Pons (tissue), 1 donor: ENCODE measurements at regions not wholly inside any gene's neighbourhood (a gene's known extent, or its start where the extent isn't known, plus 50 kb on each side); places are given as distances from the start of the nearest gene placed in this dataset.
A peak's percentile ranks its signal among the peaks of the same experiment; 100 is the strongest.

Experiments used
- DNase-seq: peaks from one replicate; pipeline ENCODE4 v3.0.0-alpha.2; 2016; ENCODE audit warnings: low spot score

- DNase-seq: no peak
These were observed 169.1 kb downstream of the GUCY2F start for GRCh38 chrX:109312757-109313156.

DNA sequence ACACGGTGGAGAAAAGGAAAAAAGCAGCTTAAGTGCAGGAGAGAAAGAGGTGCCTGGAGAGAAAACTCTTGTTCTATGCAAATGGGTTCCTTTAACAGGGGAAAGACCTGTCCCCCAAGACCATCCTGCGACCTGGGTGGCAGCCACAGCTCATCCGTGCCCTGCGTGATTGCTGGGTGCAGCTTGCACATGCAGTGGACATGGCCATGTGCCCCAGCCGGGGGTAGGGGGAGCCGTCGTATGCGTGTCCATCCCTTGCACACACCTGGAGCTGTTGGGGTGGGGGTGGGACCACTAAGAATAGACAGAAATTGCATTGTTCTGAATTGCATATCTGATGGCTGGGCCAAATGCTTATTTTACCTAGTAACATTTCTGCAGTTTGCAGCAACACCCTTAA is 171.9 kb downstream of the GUCY2F start:
- DNase-seq: no peak

- no peak for DNase-seq
These were observed 180.7 kb downstream of the GUCY2F start for GRCh38 chrX:109301177-109301576.

- DNase-seq: no peak
These were observed 181.5 kb downstream of the GUCY2F start for GRCh38 chrX:109300415-109300814.

DNA sequence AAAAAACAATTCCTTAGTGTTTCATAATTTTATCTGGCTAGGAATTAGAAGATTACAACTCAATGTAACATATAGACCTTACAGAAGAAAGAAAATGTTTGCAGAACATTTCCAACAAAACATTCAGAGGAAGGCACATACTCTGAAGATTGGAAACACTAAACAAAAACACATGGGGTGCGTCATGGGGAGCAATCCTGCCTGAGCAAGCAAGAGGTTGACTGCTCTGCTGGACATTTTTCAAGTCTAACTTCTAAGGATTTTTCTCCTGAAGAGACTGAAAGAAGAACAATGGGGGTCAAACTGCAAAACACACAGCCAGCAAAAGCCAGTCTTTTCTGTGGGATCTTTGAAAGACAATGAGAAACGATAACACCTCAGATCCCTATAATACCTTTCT is 182.8 kb downstream of the GUCY2F start:
- DNase-seq: no peak

DNA sequence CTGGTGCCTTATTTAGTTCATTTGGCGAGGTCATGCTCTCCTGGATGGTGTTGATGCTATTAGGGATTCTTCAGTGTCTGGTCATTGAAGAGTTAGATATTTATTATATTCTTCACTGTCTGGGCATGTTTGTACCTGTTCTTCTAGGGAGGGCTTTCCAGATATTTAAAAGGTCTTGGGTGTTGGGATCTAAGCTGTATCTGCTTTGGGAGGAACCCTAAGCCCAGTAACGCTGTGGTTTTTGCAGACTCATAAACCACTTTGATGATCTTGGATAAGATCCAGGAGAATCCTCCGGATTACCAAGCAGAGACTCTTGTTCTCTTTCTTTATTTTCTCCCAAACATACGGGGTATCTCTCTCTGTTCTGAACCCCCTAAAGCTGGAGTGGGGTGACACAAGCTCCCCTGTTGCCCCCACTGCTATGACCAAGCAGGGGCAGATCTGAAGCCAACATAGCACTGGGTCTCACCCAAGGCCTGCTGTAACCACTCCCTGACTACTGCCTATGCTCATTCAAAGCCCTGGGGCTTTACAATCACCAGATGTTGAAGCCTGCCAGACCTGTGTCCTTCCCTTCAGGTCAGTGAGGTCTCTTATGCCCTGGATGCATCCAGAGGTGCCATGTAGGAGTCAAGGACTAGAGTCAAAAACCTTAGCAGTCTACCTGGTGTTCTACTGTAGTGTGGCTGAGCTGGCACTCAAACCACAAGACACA is 187.6 kb downstream of the GUCY2F start:
- no peak for DNase-seq

DNA sequence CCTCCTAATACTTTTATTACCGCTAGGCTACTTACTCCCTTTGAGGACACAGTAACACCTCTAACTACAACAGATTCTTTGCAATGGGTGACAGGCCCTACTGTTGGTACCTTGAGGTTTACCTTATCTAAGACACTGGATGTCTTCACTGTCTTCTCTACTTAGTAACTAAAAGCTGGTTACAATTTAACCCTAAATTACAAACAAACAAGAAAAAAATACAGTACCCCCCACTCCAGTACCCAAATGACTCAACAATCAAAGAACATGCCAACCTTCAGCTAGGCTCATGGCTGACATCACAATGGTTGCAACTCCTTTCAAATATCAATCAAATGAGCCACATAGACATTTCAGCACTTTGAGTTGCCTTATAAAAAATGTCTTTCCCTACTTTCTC is 198.0 kb downstream of the GUCY2F start:
- no peak for DNase-seq

- peak; percentile 1 for DNase-seq
These were observed 200.2 kb downstream of the GUCY2F start for GRCh38 chrX:109281483-109282275.

DNA sequence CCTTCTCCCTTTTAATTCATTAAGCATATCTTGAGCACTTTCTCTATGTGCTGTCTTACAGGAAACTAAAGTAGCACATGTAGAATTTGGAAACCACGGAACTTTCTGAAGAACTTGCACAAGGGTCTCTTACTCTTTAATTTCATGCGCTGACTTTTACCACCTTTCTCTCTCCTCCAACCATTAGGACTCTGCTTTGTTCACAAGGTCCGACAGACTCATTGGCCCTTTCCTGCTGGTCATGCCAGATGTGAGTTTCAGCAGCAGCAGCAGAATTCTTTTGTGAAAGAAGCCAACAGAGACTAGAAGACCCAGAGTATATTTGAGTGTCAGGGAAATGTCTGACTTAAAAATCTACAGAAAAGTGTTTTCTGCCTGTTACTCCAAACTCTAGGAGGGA is 207.1 kb downstream of the GUCY2F start:
- no peak for DNase-seq

DNA sequence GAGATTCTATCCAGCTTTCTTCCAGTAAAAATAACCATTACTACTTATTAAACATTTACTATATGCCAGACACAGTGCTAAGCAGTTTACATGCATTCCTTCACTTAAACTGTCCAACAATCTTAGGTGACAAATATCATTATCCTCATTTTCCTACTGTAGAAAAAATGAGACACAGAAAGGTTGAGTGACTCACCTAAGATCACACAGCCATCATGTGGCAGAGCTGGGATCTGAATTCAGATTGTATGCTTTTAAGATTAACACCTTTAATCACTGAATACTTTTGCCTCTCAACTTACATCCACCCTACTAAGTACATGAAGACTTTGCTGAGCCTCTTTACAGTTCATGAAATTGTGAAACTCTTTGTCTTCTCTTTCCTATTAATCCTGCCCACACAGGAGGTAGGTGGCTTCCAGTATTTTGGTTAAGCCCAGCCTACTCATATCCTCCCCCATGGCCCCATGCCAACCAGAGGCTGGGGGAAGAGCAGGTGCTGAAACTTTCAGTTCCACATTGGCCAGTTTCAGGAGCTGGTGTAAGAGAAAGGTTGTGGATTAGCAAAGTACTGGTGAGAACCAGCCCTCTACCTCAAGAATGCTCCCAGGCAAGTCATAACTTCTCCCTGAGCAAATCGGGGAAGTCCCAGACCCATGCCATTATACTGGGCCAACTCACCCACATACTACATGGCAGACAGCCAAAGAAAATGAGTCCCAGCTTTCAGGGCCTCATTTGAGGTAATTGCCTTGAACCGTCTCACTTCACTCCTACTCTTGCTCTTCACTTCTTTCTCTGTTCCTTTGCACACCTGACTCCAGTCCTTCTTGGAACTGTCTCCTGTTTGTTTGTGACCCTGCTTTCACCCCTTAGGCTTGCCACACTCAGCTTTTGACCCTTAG is 211.1 kb downstream of the GUCY2F start:
- DNase-seq: no peak

- DNase-seq: no peak
These were observed 213.5 kb downstream of the GUCY2F start for GRCh38 chrX:109268340-109268739.

GRCh38 chrX:109266034-109266433 is 215.9 kb downstream of the GUCY2F start:
- DNase-seq: no peak

GRCh38 chrX:109264878-109265277 is 217.0 kb downstream of the GUCY2F start:
- no peak for DNase-seq

GRCh38 chrX:109261279-109261678 is 220.6 kb downstream of the GUCY2F start:
- no peak for DNase-seq

- DNase-seq: no peak
These were observed 229.1 kb downstream of the GUCY2F start for GRCh38 chrX:109252789-109253188.

DNA sequence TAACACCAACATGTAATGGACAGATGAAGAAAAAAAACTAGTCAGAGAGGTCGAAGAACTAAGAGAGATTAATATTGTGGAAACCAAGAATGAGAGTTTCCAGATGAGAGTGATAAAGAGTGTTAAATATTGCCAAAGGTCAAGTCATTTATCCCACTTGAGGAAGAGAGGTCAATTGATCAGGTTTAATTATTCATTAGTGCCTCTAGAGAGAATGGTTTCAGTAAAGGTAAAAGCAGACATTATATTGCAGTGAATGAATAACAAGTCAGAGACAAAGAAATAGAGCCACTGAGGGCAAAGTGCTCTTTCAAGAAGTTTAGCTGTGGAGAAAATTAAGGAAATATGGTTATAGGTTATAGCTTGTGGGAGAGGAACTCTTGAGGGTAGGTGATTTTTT is 263.1 kb downstream of the GUCY2F start:
- DNase-seq: no peak

DNA sequence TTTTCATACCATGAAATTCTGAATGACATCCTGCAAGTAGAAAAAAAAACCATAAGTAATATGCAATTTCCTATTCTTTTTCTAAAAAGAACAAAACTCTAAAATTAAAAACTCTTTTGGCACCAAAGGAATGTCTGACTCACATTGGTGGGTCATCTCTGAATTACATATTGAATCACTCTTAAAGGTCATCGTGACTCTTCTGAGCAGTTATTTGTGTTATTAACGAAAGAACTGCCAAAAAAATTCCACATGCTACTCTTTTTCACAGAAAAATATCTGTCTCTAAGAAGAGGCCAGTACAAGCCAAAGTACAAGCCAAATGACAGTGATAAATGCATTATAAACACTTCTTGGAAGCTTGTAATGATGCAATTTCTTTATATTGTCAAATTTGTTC is 282.2 kb downstream of the GUCY2F start:
- no peak for DNase-seq

GRCh38 chrX:109190542-109190941 is 291.3 kb downstream of the GUCY2F start:
- no peak for DNase-seq

- DNase-seq: no peak
These were observed 294.3 kb downstream of the GUCY2F start for GRCh38 chrX:109187473-109188168.

DNA sequence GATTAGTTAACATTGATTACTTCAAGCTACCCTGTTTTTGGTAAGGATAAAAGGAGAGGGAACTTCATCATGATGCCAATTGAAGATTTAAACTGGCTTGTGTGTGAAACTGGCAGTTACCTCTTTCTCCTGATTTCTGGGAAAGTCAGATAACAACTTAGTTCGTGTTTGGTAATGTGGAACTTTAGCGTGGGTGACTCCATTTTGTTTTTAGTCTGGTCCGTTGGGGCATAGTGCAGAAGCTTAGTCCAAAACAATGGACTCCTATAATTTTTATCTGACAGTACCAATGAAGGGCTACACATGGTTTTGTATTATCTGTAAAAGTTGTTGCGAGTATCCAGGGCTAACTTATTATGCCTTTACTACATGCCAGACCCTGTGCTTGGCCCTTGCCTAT is 294.9 kb downstream of the GUCY2F start:
- DNase-seq: no peak

- DNase-seq: no peak
These were observed 297.3 kb downstream of the GUCY2F start for GRCh38 chrX:109184506-109185139.
